ENCODE measurements at regions not wholly inside any gene's neighbourhood (a gene's known extent, or its start where the extent isn't known, plus 50 kb on each side); places are given as distances from the start of the nearest gene placed in this dataset.

DNA sequence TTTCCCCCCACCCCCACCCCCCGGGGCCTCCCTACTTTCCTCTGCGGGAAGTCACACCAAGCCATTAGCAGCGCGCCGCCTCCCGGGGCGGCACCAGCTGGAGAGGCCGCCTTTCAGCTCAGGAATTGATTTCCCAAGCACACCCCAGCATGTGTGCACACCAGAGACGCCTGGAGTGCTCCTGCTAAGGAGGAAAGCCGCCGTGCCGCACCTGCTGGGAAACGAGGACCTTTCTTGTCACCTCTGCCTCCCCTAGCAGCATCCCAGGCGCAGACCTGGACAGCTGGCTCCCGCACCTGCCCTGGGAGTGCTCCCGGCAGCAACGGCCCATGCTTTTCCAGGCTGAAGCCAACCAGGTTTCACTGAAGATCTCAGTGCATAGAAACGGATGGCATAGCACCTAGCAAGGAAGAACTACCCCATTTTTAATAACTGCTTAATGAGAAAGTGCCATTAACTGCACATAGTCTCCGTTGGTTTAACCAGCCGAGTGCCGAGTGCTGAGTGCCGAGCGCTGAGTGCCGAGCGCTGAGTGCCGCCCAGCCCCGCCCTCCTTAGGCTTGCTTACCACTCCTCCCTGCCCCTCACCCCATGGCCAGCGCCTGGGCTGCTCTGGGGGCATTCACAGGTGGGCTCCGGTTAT lies 165.0 kb downstream of the USP12 start:
- TF ChIP-seq ARNT (IDR thresholded peaks at IDR 0.05), result no peak
- no peak for TF ChIP-seq SP1 (IDR thresholded peaks at IDR 0.05)
- TF ChIP-seq L3MBTL2 (conservative IDR thresholded peaks at IDR 0.05), result 0 out of 2 replicates have a peak, but pooled peaks have one; percentile 25
- no peak for TF ChIP-seq CTBP1 (IDR thresholded peaks at IDR 0.05; ENCODE audit: borderline replicate concordance)
- no peak for TF ChIP-seq BHLHE40 (IDR thresholded peaks at IDR 0.05; ENCODE audit: borderline replicate concordance)
- TF ChIP-seq, protein P1, sequence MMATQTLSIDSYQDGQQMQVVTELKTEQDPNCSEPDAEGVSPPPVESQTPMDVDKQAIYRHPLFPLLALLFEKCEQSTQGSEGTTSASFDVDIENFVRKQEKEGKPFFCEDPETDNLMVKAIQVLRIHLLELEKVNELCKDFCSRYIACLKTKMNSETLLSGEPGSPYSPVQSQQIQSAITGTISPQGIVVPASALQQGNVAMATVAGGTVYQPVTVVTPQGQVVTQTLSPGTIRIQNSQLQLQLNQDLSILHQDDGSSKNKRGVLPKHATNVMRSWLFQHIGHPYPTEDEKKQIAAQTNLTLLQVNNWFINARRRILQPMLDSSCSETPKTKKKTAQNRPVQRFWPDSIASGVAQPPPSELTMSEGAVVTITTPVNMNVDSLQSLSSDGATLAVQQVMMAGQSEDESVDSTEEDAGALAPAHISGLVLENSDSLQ (IDR thresholded peaks at IDR 0.05), result no peak
- TF ChIP-seq SUZ12 (IDR thresholded peaks at IDR 0.05), result no peak
- no peak for TF ChIP-seq FOXK2 (IDR thresholded peaks at IDR 0.05)
- TF ChIP-seq FOXM1 (IDR thresholded peaks at IDR 0.05; ENCODE audit: borderline replicate concordance), result no peak
- no peak for TF ChIP-seq FOXA1 (IDR thresholded peaks at IDR 0.05)
- no peak for TF ChIP-seq TARDBP (IDR thresholded peaks at IDR 0.05)
- no peak for TF ChIP-seq ELF4 (IDR thresholded peaks at IDR 0.05)
- no peak for TF ChIP-seq NFRKB (IDR thresholded peaks at IDR 0.05)
